DOHH2 (cell line): ENCODE measurements at regions not wholly inside any gene's neighbourhood (a gene's known extent, or its start where the extent isn't known, plus 50 kb on each side); places are given as distances from the start of the nearest gene placed in this dataset.

Experiments
- H3F3A ChIP-seq: fragments of 200-600 bp; sonication (generic), shearing (Covaris generic); 2 replicates; pipeline ENCODE4 v1.6.0; 2016; ENCODE audit warnings: antibody characterized with exemption, mild to moderate bottlenecking; ENCODE audit not compliant: control insufficient read depth, insufficient read depth
- H3K27ac ChIP-seq: fragments of 200-600 bp; sonication (generic); 2 replicates; pipeline ENCODE4 v1.5.1; 2014; ENCODE audit warnings: low read depth, mild to moderate bottlenecking, low read length, moderate library complexity
- H3K27me3 ChIP-seq: fragments of 200-600 bp; sonication (generic); 2 replicates; pipeline ENCODE4 v1.6.1; 2014; ENCODE audit warnings: mild to moderate bottlenecking, low read length, mixed read lengths; ENCODE audit not compliant: control insufficient read depth
- H3K36me3 ChIP-seq: fragments of 200-600 bp; sonication (generic); 2 replicates; pipeline ENCODE4 v1.6.1; 2014; ENCODE audit warnings: mild to moderate bottlenecking, low read length, moderate library complexity, mixed read lengths; ENCODE audit not compliant: control insufficient read depth
- H3K4me1 ChIP-seq: fragments of 200-600 bp; sonication (generic); 2 replicates; pipeline ENCODE4 v1.6.1; 2014; ENCODE audit warnings: mild to moderate bottlenecking, low read length, mixed read lengths; ENCODE audit not compliant: control insufficient read depth
- H3K4me2 ChIP-seq: fragments of 200-600 bp; sonication (generic); 2 replicates; pipeline ENCODE4 v1.6.0; 2014; ENCODE audit warnings: mild to moderate bottlenecking, low read length, moderate library complexity
- H3K4me3 ChIP-seq: fragments of 200-600 bp; sonication (generic); 2 replicates; pipeline ENCODE4 v1.5.1; 2014; ENCODE audit warnings: mild to moderate bottlenecking, low read length, mixed read lengths
- H3K79me2 ChIP-seq: fragments of 200-600 bp; sonication (generic); 2 replicates; pipeline ENCODE4 v1.6.1; 2014; ENCODE audit warnings: mild to moderate bottlenecking, low read length, mixed read lengths; ENCODE audit not compliant: control insufficient read depth
- H3K9me2 ChIP-seq: fragments of 200-600 bp; sonication (generic); replicated peaks from 2 replicates; pipeline ENCODE4 v1.6.1; 2014; ENCODE audit warnings: mild to moderate bottlenecking, low read length, mixed read lengths; ENCODE audit not compliant: control insufficient read depth
- H3K9me3 ChIP-seq: fragments of 200-600 bp; sonication (generic); 2 replicates; pipeline ENCODE4 v1.6.1; 2014; ENCODE audit warnings: antibody characterized with exemption, low read length, mixed read lengths; ENCODE audit not compliant: control insufficient read depth, insufficient read depth
- H4K20me1 ChIP-seq: fragments of 200-600 bp; sonication (generic); 2 replicates; pipeline ENCODE4 v1.6.0; 2014; ENCODE audit warnings: low read depth, mild to moderate bottlenecking, antibody characterized with exemption, low read length, moderate library complexity; ENCODE audit not compliant: control insufficient read depth, insufficient read depth
- EZH2phosphoT487 ChIP-seq: fragments of 200-600 bp; sonication (generic); IDR thresholded peaks from 2 replicates; pipeline ENCODE4 v1.6.1; 2017; ENCODE audit warnings: borderline replicate concordance, mild to moderate bottlenecking, antibody characterized with exemption, low read length, moderate library complexity, mixed read lengths
- TF ChIP-seq, protein P1 (sequence below): fragments of 200-600 bp; sonication (generic); IDR thresholded peaks from one replicate; pipeline ENCODE4 v1.5.1; 2014; ENCODE audit warnings: antibody characterized with exemption, mild to moderate bottlenecking, low read depth, low read length; ENCODE audit not compliant: poor library complexity, severe bottlenecking

DNA sequence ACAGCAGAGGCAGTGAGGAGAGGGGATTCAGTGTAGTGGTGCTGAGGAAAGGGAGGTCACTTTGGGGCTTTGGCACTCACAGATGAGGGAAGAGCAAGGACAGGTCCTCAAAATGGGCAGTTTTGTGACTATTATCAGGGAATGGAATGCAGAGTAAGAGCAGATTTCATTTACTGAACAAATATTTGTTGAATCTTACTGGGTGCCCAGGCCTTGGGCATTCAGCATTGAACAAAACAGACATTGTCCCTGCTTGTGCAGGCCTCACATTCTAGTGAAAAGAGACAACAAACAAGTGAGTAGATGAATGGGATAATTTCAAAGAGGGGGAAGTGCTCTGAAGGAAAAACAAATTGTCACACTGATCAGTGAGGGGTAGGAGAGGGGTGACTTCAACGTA, 404.1 kb downstream of the DMRT2 start:
- H3K9me3 ChIP-seq: no peaks in the 10 kb centered on the region
- TF ChIP-seq, protein P1, sequence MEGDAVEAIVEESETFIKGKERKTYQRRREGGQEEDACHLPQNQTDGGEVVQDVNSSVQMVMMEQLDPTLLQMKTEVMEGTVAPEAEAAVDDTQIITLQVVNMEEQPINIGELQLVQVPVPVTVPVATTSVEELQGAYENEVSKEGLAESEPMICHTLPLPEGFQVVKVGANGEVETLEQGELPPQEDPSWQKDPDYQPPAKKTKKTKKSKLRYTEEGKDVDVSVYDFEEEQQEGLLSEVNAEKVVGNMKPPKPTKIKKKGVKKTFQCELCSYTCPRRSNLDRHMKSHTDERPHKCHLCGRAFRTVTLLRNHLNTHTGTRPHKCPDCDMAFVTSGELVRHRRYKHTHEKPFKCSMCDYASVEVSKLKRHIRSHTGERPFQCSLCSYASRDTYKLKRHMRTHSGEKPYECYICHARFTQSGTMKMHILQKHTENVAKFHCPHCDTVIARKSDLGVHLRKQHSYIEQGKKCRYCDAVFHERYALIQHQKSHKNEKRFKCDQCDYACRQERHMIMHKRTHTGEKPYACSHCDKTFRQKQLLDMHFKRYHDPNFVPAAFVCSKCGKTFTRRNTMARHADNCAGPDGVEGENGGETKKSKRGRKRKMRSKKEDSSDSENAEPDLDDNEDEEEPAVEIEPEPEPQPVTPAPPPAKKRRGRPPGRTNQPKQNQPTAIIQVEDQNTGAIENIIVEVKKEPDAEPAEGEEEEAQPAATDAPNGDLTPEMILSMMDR: no peak
- TF ChIP-seq EZH2phosphoT487: no peak

DNA sequence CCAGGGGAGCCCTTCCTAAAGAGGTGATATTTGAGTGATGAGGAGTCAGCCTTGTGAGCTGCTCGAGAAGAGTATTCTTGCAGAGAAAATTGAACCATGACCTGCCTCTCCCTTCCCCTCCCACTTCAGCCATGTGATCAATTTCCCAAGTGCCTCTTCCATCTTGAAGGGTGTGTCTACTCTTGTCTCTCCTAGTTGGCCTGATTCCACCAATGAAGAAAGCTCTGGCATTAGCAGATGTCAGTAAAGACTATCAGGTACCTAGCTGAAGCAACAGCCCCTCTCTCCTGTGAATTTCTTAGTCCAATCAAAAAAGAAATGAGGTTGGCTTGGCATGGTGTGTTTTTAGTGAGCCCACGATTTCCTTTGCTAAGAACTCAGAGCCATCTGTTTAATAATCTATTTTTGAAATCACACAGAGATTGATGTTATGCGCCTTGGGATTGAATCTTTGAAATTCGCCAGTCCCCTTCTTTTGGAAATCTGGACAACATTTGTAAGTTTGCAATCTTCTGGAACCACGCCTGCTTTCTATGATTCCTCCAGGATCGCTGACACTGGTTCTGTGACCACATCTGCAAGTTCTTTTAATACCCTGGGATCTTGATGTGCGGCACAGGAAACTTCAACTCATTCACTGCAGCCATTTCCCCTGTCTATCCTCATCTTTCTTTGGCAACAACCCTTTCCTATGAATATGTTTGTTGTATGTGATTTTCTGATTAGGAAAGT, 404.6 kb downstream of the DMRT2 start:
- TF ChIP-seq EZH2phosphoT487: no peak
- TF ChIP-seq, protein P1: no peak

More for the DNA sequence above, 404.1 kb downstream of the DMRT2 start:
- Histone ChIP-seq H3K27ac (no peak overlapping the region), H3K27me3 (no peaks in the 10 kb centered on the region), H4K20me1 (no peaks in the 10 kb centered on the region), H3K4me1 (no peaks in the 10 kb centered on the region), H3K9me2 (no peaks in the 10 kb centered on the region), H3K4me3 (no peak overlapping the region), H3F3A (no peaks in the 10 kb centered on the region), H3K4me2 (no peak overlapping the region), H3K79me2 (no peaks in the 10 kb centered on the region), H3K36me3 (no peaks in the 10 kb centered on the region)

DNA sequence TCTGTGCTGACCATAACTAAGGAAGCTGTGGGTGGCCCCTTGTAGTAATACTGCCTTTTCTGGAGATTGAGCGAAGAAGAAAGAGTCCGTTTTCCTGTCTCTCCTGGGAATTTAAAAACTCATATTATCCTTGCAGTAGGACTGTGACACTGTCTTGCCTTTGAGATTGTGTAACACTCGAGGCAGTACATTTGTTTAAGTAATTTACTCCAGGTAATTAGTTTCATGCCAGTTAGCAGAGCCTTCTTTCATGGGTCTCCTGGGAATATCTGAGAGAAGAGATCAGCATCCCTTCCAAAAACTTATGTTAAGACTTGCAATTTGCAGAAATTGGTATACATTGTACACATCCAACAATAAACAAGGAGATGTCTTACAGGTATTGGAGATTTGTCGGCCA, 405.6 kb downstream of the DMRT2 start:
- TF ChIP-seq EZH2phosphoT487: no peak
- TF ChIP-seq, protein P1: no peak
- H3K4me2 ChIP-seq: no peak overlapping the region
- H3K4me3 ChIP-seq: no peak overlapping the region
- H3K9me3 ChIP-seq: no peaks in the 10 kb centered on the region
- H3F3A ChIP-seq: no peaks in the 10 kb centered on the region
- no peak overlapping the region for H3K27ac ChIP-seq
- H3K79me2 ChIP-seq: no peaks in the 10 kb centered on the region
- no peaks in the 10 kb centered on the region for H3K36me3 ChIP-seq
- H4K20me1 ChIP-seq: no peaks in the 10 kb centered on the region
- no peaks in the 10 kb centered on the region for H3K9me2 ChIP-seq
- H3K4me1 ChIP-seq: no peaks in the 10 kb centered on the region
- H3K27me3 ChIP-seq: no peaks in the 10 kb centered on the region

More for the DNA sequence above, 404.6 kb downstream of the DMRT2 start:
- Histone ChIP-seq H3K27me3 (no peaks in the 10 kb centered on the region), H4K20me1 (no peaks in the 10 kb centered on the region), H3K9me2 (no peaks in the 10 kb centered on the region), H3K9me3 (no peaks in the 10 kb centered on the region), H3K4me2 (no peak overlapping the region), H3K27ac (no peak overlapping the region), H3K4me1 (no peaks in the 10 kb centered on the region), H3K79me2 (no peaks in the 10 kb centered on the region), H3K36me3 (no peaks in the 10 kb centered on the region), H3K4me3 (no peak overlapping the region), H3F3A (no peaks in the 10 kb centered on the region)
